GM21529 (cell line): ENCODE measurements at regions not wholly inside any gene's neighbourhood (a gene's known extent, or its start where the extent isn't known, plus 50 kb on each side); places are given as distances from the start of the nearest gene placed in this dataset.
A peak's percentile ranks its signal among the peaks of the same experiment; 100 is the strongest.
"Not testable (repeated sequence)": the region's sequence is repeated elsewhere in the genome, so short reads cannot be mapped to it uniquely, and the experiment has no call there.

Experiments
- ATAC-seq: cut with Tn5 transposase; IDR thresholded peaks from one replicate; pipeline ENCODE4 v1.9.1; 2021; ENCODE audit not compliant: unreplicated experiment

GRCh38 chr12:43255522-43256111, 296.4 kb downstream of the ADAMTS20 start:
- ATAC-seq = no peak

GRCh38 chr12:43252585-43252984, 299.4 kb downstream of the ADAMTS20 start:
- no peak for ATAC-seq

GRCh38 chr12:43245947-43246346, 306.1 kb downstream of the ADAMTS20 start:
- ATAC-seq = no peak

GRCh38 chr12:43241986-43242385, 310.0 kb downstream of the ADAMTS20 start:
- ATAC-seq = no peak

- no peak for ATAC-seq
Measured at GRCh38 chr12:43238281-43238680, 313.7 kb downstream of the ADAMTS20 start.

GRCh38 chr12:43237238-43237879, 314.6 kb downstream of the ADAMTS20 start:
- no peak for ATAC-seq

- no peak for ATAC-seq
Measured at GRCh38 chr12:43235721-43236120, 316.3 kb downstream of the ADAMTS20 start.

GRCh38 chr12:43233861-43234260, 318.1 kb downstream of the ADAMTS20 start:
- ATAC-seq = no peak

- no peak for ATAC-seq
Measured at GRCh38 chr12:43226151-43226550, 325.9 kb downstream of the ADAMTS20 start.

- not testable (repeated sequence) for ATAC-seq
Measured at GRCh38 chr12:43224190-43224805, 327.7 kb downstream of the ADAMTS20 start.

GRCh38 chr12:43222796-43223195, 329.2 kb downstream of the ADAMTS20 start:
- ATAC-seq = no peak

GRCh38 chr12:43221216-43221615, 330.8 kb downstream of the ADAMTS20 start:
- no peak for ATAC-seq

- ATAC-seq = no peak
Measured at GRCh38 chr12:43216490-43216889, 335.5 kb downstream of the ADAMTS20 start.

GRCh38 chr12:43214166-43214565, 337.8 kb downstream of the ADAMTS20 start:
- ATAC-seq = no peak

GRCh38 chr12:43213608-43214007, 338.4 kb downstream of the ADAMTS20 start:
- ATAC-seq = no peak

- ATAC-seq = peak; percentile 98
Measured at GRCh38 chr12:43210485-43211192, 341.4 kb downstream of the ADAMTS20 start.

GRCh38 chr12:43208627-43209026, 343.4 kb downstream of the ADAMTS20 start:
- no peak for ATAC-seq

GRCh38 chr12:43208221-43208620, 343.8 kb downstream of the ADAMTS20 start:
- no peak for ATAC-seq

- ATAC-seq = no peak
Measured at GRCh38 chr12:43206396-43206795, 345.6 kb downstream of the ADAMTS20 start.

- no peak for ATAC-seq
Measured at GRCh38 chr12:43198608-43199007, 353.4 kb downstream of the ADAMTS20 start.

- no peak for ATAC-seq
Measured at GRCh38 chr12:43196268-43196907, 355.6 kb downstream of the ADAMTS20 start.
